Endothelial cell of umbilical vein (primary cell): ENCODE measurements at regions not wholly inside any gene's neighbourhood (a gene's known extent, or its start where the extent isn't known, plus 50 kb on each side); places are given as distances from the start of the nearest gene placed in this dataset.

Experiments
- BruUV-seq: library from RNA; stranded (reverse); fragments of 400-500 nt; replicated peaks from 2 replicates; lab custom pipeline; 2021; lab: Mats Ljungman, UMichigan
- CTCF ChIA-PET: fragments of 300-600, 350-600 bp; sonication (Branson Sonifier 250); formaldehyde crosslinking; loops from one replicate; lab custom pipeline; 2021; ENCODE audit warnings: antibody characterized with exemption, inconsistent platforms; lab: Charles Lee
- POLR2A ChIA-PET: fragments of 300-600, 350-600 bp; sonication (Branson Sonifier 250); formaldehyde crosslinking; loops from one replicate; lab custom pipeline; 2021; ENCODE audit warnings: antibody characterized with exemption, inconsistent platforms; lab: Charles Lee
- DNase-seq: peaks from one replicate; pipeline ENCODE4 v3.0.0-alpha.2; 2011; ENCODE audit warnings: low read depth, low spot score
- FAIRE-seq: peaks from 2 replicates; lab custom pipeline; 2011; peaks lifted over from hg19 to GRCh38; lab: Jason Lieb, UNC
- H2AFZ ChIP-seq: 2 replicates; pipeline ENCODE4 v1.6.0; 2012; ENCODE audit warnings: low read depth, low read length, control low read depth, inconsistent platforms
- H3K27ac ChIP-seq: 2 replicates; pipeline ENCODE4 v1.5.1; 2011; ENCODE audit warnings: low read depth, mild to moderate bottlenecking, control low read depth, low read length, moderate library complexity; ENCODE audit not compliant: insufficient read depth
- H3K27me3 ChIP-seq, 2 experiments: 2 replicates each; pipeline versions ENCODE4 v1.6.0 to v1.6.1; 2011; ENCODE audit warnings: low read length in 2 of 2, mixed read lengths in 1 of 2; ENCODE audit not compliant: control insufficient read depth in 2 of 2, insufficient read depth in 2 of 2
- H3K36me3 ChIP-seq, 2 experiments: 2 replicates in 1 of 2; 3 replicates in 1 of 2; pipeline ENCODE4 v1.5.1; 2011; ENCODE audit warnings: low read length in 2 of 2, mild to moderate bottlenecking in 1 of 2, moderate library complexity in 1 of 2; ENCODE audit not compliant: control insufficient read depth in 2 of 2, insufficient read depth in 2 of 2; ENCODE audit errors: extremely low read depth in 1 of 2
- H3K4me1 ChIP-seq: 3 replicates; pipeline ENCODE4 v1.5.1; 2011; ENCODE audit warnings: mild to moderate bottlenecking, low read length; ENCODE audit not compliant: control insufficient read depth, insufficient read depth; ENCODE audit errors: extremely low read depth
- H3K4me2 ChIP-seq: 2 replicates; pipeline ENCODE4 v1.6.1; 2011; ENCODE audit warnings: low read length, control low read depth, mixed read lengths; ENCODE audit not compliant: insufficient read depth
- H3K4me3 ChIP-seq, 3 experiments: fragments of 200-600 bp in 1 of 3; sonication (generic), shearing (Covaris generic) in 1 of 3; replicated peaks in 1 of 3; 2 replicates each; pipeline ENCODE4 v1.5.1; 2011 to 2016; ENCODE audit warnings: control low read depth in 3 of 3, low read length in 3 of 3, mild to moderate bottlenecking in 2 of 3, inconsistent platforms in 1 of 3, low read depth in 1 of 3, moderate library complexity in 1 of 3; ENCODE audit not compliant: insufficient read depth in 1 of 3
- H3K79me2 ChIP-seq: 2 replicates; pipeline ENCODE4 v1.6.0; 2012; ENCODE audit warnings: low read length, inconsistent platforms; ENCODE audit not compliant: control insufficient read depth, insufficient read depth
- H3K9ac ChIP-seq: replicated peaks from 2 replicates; pipeline ENCODE3; 2011; ENCODE audit warnings: low read length, control low read depth; ENCODE audit not compliant: insufficient read depth; ENCODE audit errors: extremely low read depth
- H3K9me1 ChIP-seq: replicated peaks from 3 replicates; pipeline ENCODE4 v1.6.0; 2011; ENCODE audit warnings: mild to moderate bottlenecking, low read length; ENCODE audit not compliant: control insufficient read depth, insufficient read depth; ENCODE audit errors: extremely low read depth
- H3K9me3 ChIP-seq: replicated peaks from 2 replicates; pipeline ENCODE4 v1.5.1; 2012; ENCODE audit warnings: low read length, inconsistent platforms; ENCODE audit not compliant: control insufficient read depth, insufficient read depth
- H4K20me1 ChIP-seq: replicated peaks from 2 replicates; pipeline ENCODE3; 2011; ENCODE audit warnings: mild to moderate bottlenecking, low read length; ENCODE audit not compliant: control insufficient read depth, insufficient read depth; ENCODE audit errors: extremely low read depth
- EZH2 ChIP-seq: IDR thresholded peaks from 2 replicates; pipeline ENCODE4 v1.6.1; 2012; ENCODE audit warnings: borderline replicate concordance, low read depth, mild to moderate bottlenecking, moderate library complexity, low read length, inconsistent platforms; ENCODE audit not compliant: severe bottlenecking
- FOS ChIP-seq: IDR thresholded peaks from 2 replicates; pipeline ENCODE4 v1.6.1; 2011; ENCODE audit warnings: mild to moderate bottlenecking, low read length, moderate library complexity, borderline replicate concordance; ENCODE audit not compliant: insufficient read depth
- GATA2 ChIP-seq: IDR thresholded peaks from 2 replicates; pipeline ENCODE4 v1.7.0; 2011; ENCODE audit warnings: low read depth, mild to moderate bottlenecking, moderate library complexity, mixed read lengths, low read length; ENCODE audit not compliant: insufficient read length, insufficient read depth
- JUN ChIP-seq: IDR thresholded peaks from 2 replicates; pipeline ENCODE4 v1.6.1; 2011; ENCODE audit warnings: borderline replicate concordance, low read depth; ENCODE audit not compliant: insufficient read length, insufficient read depth
- MYC ChIP-seq: IDR thresholded peaks from one replicate; pipeline ENCODE4 v1.6.1; 2011; ENCODE audit warnings: mild to moderate bottlenecking, low read depth, low read length
- POLR2A ChIP-seq: IDR thresholded peaks from 2 replicates; pipeline ENCODE4 v1.6.1; 2012; ENCODE audit warnings: low read depth, mild to moderate bottlenecking, control low read depth, low read length
- POLR2AphosphoS5 ChIP-seq: IDR thresholded peaks from 2 replicates; pipeline ENCODE4 v1.6.1; 2012; ENCODE audit warnings: low read depth, mild to moderate bottlenecking, control low read depth, low read length, moderate library complexity; ENCODE audit not compliant: insufficient read depth
- dilution Hi-C: fragments of 300-500 bp; cut with MboI; formaldehyde crosslinking; loops from one replicate; pipeline ENCODE4 v1.15.0; 2019; ENCODE audit warnings: low sequenced_read_pairs; ENCODE audit not compliant: extremely low pct_ligation_motif_present
- intact Hi-C: fragments of 100-400 bp; cut with micrococcal nuclease; formaldehyde crosslinking; loops from one replicate; pipeline ENCODE4 v1.10.0; 2022
- TF ChIP-seq, protein P1 (sequence below): IDR thresholded peaks from 2 replicates; pipeline ENCODE4 v1.6.1; 2011; ENCODE audit not compliant: insufficient read depth, insufficient read length
- TF ChIP-seq, protein P2 (sequence below), 2 donors: IDR thresholded peaks; 1 replicate in 1 of 2; 2 replicates in 1 of 2; pipeline ENCODE4 v1.5.1; 2011; ENCODE audit warnings: low read length in 2 of 2, mild to moderate bottlenecking in 2 of 2, moderate library complexity in 2 of 2, control low read depth in 1 of 2, inconsistent platforms in 1 of 2, low read depth in 1 of 2; ENCODE audit not compliant: insufficient read depth in 1 of 2; ENCODE audit errors: extremely low read depth in 1 of 2

- Histone ChIP-seq H3K36me3 (no peaks in the 10 kb centered on the region), H3K4me2 (no peak overlapping the region), H3K27ac (no peak overlapping the region), H3K4me3 (no peak overlapping the region), H3K9me3 (peaks cover 3% of the 10 kb centered on the region), H3K4me1 (no peaks in the 10 kb centered on the region), H3K27me3 (no peaks in the 10 kb centered on the region), H2AFZ (no peak overlapping the region), H4K20me1 (no peaks in the 10 kb centered on the region), H3K9ac (no peak overlapping the region), H3K9me1 (no peaks in the 10 kb centered on the region), H3K79me2 (no peaks in the 10 kb centered on the region)
- TF ChIP-seq, protein P1, sequence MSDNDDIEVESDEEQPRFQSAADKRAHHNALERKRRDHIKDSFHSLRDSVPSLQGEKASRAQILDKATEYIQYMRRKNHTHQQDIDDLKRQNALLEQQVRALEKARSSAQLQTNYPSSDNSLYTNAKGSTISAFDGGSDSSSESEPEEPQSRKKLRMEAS, result no peak
- TF ChIP-seq FOS, result no peak
- TF ChIP-seq POLR2AphosphoS5, result no peak
- TF ChIP-seq MYC, result no peak
- DNase-seq, result no peak
- intact Hi-C loops, result no loop called here
- BruUV-seq, result no TSS peak
- dilution Hi-C loops, result no loop called here
- no peak for FAIRE-seq
- ChIA-PET CTCF (no interaction called here), POLR2A (no interaction called here)
Measured at GRCh38 chr2:5818961-5819600, 126.9 kb downstream of the SOX11 start.

GRCh38 chr2:5824126-5824525 is 131.9 kb downstream of the SOX11 start:
- H3K27me3 ChIP-seq, result no peaks in the 10 kb centered on the region
- H3K79me2 ChIP-seq, result no peaks in the 10 kb centered on the region
- H3K4me3 ChIP-seq, result no peak overlapping the region
- no peak for DNase-seq
- H3K9me1 ChIP-seq, result no peaks in the 10 kb centered on the region
- FAIRE-seq, result no peak
- H4K20me1 ChIP-seq, result no peaks in the 10 kb centered on the region
- no peak overlapping the region for H3K27ac ChIP-seq
- ChIA-PET POLR2A (no interaction called here), CTCF (no interaction called here)
- no peaks in the 10 kb centered on the region for H3K4me1 ChIP-seq
- BruUV-seq, result no TSS peak
- H3K4me2 ChIP-seq, result no peak overlapping the region
- no peak overlapping the region for H3K9ac ChIP-seq
- TF ChIP-seq POLR2AphosphoS5 (no peak), JUN (no peak), MYC (no peak), FOS (no peak), GATA2 (no peak), POLR2A (no peak), EZH2 (no peak)
- TF ChIP-seq, protein P1, result no peak
- TF ChIP-seq, protein P2, sequence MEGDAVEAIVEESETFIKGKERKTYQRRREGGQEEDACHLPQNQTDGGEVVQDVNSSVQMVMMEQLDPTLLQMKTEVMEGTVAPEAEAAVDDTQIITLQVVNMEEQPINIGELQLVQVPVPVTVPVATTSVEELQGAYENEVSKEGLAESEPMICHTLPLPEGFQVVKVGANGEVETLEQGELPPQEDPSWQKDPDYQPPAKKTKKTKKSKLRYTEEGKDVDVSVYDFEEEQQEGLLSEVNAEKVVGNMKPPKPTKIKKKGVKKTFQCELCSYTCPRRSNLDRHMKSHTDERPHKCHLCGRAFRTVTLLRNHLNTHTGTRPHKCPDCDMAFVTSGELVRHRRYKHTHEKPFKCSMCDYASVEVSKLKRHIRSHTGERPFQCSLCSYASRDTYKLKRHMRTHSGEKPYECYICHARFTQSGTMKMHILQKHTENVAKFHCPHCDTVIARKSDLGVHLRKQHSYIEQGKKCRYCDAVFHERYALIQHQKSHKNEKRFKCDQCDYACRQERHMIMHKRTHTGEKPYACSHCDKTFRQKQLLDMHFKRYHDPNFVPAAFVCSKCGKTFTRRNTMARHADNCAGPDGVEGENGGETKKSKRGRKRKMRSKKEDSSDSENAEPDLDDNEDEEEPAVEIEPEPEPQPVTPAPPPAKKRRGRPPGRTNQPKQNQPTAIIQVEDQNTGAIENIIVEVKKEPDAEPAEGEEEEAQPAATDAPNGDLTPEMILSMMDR (IDR thresholded peaks at IDR 0.05; ENCODE audit: extremely low read depth in 1 of 2, insufficient read depth in 1 of 2, low read depth in 1 of 2, low read length in 2 of 2), result no peak
- intact Hi-C loops, result no loop called here
- H3K9me3 ChIP-seq, result peaks cover 5% of the 10 kb centered on the region
- no peaks in the 10 kb centered on the region for H3K36me3 ChIP-seq
- H2AFZ ChIP-seq, result no peak overlapping the region
- dilution Hi-C loops, result no loop called here
